ENCODE measurements at regions not wholly inside any gene's neighbourhood (a gene's known extent, or its start where the extent isn't known, plus 50 kb on each side); places are given as distances from the start of the nearest gene placed in this dataset.

DNA sequence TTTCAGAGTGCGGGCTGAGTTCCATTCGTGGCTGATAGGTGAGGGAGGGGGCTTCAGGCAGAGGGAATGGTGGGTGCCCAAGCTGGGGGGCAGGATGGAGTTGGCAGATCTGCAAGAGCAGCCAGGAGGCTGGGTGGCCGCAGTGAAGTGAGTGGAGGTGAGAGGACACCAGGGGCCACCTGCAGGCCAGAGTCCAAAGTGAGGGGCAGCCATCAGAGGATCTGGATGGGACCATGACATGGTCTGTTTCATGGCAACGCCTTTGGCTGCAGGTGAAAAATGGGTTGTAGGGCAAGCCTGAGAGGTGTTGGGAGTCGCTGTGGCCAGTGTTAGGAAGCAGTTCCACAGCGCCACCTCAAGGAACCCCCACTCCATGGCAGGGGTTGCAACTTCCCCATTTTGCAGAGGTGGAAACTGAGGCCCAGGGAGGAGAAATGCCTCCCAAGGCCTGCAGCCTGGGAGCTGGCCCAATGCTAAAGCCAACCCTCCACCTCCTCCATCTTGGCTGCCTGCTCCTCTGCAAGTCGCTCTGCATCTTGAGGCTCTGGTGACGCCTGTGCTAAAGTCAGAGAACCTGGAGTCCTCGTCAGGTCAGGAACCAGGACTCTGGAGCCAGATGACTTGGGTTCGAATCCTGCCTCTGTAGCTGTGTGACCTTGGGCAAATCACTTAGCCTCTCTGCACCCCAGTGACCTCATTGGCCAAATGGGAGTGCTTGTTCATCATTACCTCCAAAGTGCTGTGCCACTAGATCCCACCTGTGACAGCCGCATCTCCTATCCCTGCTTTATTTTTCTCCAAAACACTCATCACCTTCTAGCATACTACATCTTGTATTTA lies 153.8 kb downstream of the CEBPB start:
- intact Hi-C loops (cut with DNase I; ENCODE audit: low total_unique reads), result no loop called here
- Histone ChIP-seq H3K27me3 (no peaks in the 10 kb centered on the region), H3K4me3 (no peak overlapping the region), H3K4me1 (peaks cover 8 to 40% of the 10 kb centered on the region in 2 donors), H3K9me3 (no peaks in the 10 kb centered on the region), H3K36me3 (no peaks in the 10 kb centered on the region), H3K27ac (peak overlapping the region; percentile 86 to 89)
- TF ChIP-seq POLR2AphosphoS5 (IDR thresholded peaks at IDR 0.05) (no peak), POLR2A (IDR thresholded peaks at IDR 0.05) (no peak)
- TF ChIP-seq, protein P1, sequence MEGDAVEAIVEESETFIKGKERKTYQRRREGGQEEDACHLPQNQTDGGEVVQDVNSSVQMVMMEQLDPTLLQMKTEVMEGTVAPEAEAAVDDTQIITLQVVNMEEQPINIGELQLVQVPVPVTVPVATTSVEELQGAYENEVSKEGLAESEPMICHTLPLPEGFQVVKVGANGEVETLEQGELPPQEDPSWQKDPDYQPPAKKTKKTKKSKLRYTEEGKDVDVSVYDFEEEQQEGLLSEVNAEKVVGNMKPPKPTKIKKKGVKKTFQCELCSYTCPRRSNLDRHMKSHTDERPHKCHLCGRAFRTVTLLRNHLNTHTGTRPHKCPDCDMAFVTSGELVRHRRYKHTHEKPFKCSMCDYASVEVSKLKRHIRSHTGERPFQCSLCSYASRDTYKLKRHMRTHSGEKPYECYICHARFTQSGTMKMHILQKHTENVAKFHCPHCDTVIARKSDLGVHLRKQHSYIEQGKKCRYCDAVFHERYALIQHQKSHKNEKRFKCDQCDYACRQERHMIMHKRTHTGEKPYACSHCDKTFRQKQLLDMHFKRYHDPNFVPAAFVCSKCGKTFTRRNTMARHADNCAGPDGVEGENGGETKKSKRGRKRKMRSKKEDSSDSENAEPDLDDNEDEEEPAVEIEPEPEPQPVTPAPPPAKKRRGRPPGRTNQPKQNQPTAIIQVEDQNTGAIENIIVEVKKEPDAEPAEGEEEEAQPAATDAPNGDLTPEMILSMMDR (IDR thresholded peaks at IDR 0.05), result no peak
- no peak for DNase-seq (ENCODE audit: low spot score in 2 of 2)

DNA sequence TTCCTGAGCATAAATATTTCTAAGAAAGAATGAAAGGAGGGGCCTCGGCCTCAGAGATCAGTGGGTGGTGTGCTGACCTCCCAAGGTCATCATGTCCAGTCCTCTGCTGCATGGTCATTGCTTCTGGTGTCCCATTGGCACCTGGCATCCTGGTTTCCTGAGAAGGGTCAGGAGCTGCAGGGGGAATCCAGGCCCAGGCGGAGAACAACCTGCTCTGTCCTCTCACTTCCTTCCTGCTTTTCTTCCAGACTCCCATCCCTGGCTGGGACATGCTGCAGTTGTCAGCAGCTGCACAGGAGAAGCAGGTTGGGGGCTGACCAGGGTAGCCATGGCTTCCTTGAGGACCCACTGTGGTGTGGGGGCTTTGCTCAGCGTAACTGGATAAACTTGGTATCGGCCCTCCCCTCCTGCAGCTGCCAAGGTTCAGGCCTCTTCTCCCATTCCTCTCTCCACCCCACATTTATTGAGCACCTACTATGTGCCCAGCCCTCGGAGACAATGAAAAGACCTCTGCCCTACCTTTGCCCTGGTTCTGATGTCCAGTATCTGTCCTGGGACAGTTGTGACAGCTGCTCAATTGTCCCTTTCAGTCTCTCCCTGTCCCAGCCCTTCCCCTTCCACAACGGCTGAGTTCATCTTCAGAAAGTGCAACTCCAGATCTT lies 155.2 kb downstream of the CEBPB start:
- TF ChIP-seq POLR2A (IDR thresholded peaks at IDR 0.05) (no peak), POLR2AphosphoS5 (IDR thresholded peaks at IDR 0.05) (no peak)
- TF ChIP-seq, protein P1 (IDR thresholded peaks at IDR 0.05), result no peak
- no peaks in the 10 kb centered on the region for H3K36me3 ChIP-seq
- H3K27me3 ChIP-seq, result no peaks in the 10 kb centered on the region
- H3K27ac ChIP-seq, result peak overlapping the region; percentile 86 to 89
- peaks cover 8 to 40% of the 10 kb centered on the region in 2 donors for H3K4me1 ChIP-seq
- H3K9me3 ChIP-seq, result no peaks in the 10 kb centered on the region
- DNase-seq (ENCODE audit: low spot score in 2 of 2), result no peak
- intact Hi-C loops (cut with DNase I; ENCODE audit: low total_unique reads), result no loop called here
- H3K4me3 ChIP-seq, result peak overlapping the region; percentile 14 to 42 (median 25)

DNA sequence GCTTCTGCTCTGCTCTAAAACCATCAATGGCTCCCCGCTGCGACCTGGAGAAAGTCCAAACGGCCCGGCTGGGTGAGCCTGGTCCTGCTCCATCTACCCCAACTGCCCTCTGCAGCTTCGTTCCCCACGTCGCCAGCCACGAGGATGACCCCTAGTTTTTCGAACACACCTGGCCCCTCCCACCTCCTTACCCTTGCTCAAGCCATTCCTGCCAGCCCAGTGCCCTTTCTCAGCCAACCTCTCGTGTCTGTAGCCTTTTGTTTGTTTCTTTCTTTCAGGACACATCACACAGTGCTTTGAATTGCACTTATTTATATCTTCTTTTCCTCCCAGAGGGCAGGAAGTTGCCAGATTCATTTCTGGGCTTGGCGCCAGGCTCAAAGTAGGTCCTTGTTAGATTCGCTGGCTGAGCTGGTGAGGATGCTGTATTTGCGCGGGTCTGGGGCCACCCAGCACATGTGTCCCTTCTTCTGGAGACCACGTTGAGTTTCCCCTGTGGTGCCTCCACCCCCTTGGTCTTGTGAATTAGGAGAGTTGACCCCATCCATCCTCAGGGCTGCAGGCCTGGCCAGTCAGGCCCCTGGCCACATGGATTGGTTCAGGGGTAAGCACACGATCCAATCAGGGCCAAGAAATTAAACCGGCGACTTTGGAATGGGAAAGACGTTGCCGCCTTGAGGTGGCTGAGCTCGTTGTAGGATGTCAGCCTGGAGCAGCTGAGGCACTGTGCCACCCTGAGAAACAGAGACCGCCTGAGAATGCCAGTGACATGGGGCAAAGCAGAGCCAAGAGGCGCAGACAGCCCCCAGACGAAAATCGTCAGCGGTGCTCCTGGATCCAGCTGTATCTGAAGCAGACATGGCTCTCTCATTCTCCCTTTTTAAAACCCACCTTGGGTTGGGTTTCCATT lies 156.0 kb downstream of the CEBPB start:
- peak overlapping the region; percentile 14 to 42 (median 25) for H3K4me3 ChIP-seq
- no peaks in the 10 kb centered on the region for H3K9me3 ChIP-seq
- H3K4me1 ChIP-seq, result peaks cover 8 to 40% of the 10 kb centered on the region in 2 donors
- intact Hi-C loops (cut with DNase I; ENCODE audit: low total_unique reads), result no loop called here
- H3K27ac ChIP-seq, result peak overlapping the region; percentile 86 to 89
- H3K36me3 ChIP-seq, result no peaks in the 10 kb centered on the region
- TF ChIP-seq, protein P1 (IDR thresholded peaks at IDR 0.05), result no peak
- TF ChIP-seq POLR2AphosphoS5 (IDR thresholded peaks at IDR 0.05), result peak in 2 of 3 donors; percentile 34 to 61
- no peak for TF ChIP-seq POLR2A (IDR thresholded peaks at IDR 0.05)
- DNase-seq (ENCODE audit: low spot score in 2 of 2), result peak; percentile 82 to 93
- no peaks in the 10 kb centered on the region for H3K27me3 ChIP-seq

DNA sequence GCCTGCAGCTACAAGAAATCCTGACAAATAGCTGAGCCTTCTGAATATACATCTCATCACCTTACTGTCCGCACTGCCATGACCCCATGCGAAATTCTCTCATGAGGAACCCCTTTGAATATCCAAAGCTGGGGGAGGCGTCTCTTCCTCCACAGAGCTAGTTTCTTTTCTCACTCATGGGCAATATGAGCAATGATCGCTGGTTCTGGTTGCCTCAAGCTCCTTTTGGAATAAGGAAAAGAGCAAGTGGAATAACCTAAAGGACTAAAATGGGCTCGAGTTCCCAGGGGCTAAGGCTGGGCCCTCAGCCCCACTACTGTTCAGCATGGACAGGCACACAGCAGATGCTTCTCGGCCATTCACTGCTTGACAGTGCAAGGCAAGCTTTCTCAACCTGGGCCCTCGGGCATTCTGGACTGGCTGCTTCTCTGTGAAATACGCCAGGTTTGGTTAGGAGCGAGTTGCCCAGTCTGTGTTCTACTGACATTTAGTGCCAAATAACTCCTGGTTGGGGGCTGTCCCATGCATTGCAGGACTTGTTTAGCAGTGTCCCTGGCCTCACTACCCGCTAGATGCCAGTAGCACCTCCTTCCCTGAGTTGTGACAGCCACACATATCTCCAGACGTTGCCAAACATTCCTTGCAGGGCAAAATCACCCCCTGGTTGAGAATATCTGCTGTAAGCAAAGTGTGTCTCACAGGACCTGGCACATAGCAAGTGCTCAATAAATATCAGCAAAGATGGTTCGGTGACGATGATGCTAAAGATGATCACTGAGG lies 156.8 kb downstream of the CEBPB start:
- H3K27me3 ChIP-seq, result no peaks in the 10 kb centered on the region
- intact Hi-C loops (cut with DNase I; ENCODE audit: low total_unique reads), result no loop called here
- H3K9me3 ChIP-seq, result no peaks in the 10 kb centered on the region
- H3K27ac ChIP-seq, result peak overlapping the region; percentile 86 to 89
- no peaks in the 10 kb centered on the region for H3K36me3 ChIP-seq
- H3K4me3 ChIP-seq, result no peak overlapping the region
- peaks cover 8 to 39% of the 10 kb centered on the region in 2 donors for H3K4me1 ChIP-seq
- DNase-seq (ENCODE audit: low spot score in 2 of 2), result peak; percentile 69 to 94
- TF ChIP-seq, protein P1 (IDR thresholded peaks at IDR 0.05), result no peak
- TF ChIP-seq POLR2AphosphoS5 (IDR thresholded peaks at IDR 0.05) (peak in 2 of 3 donors; percentile 8 to 23), POLR2A (IDR thresholded peaks at IDR 0.05) (no peak)

Measured in breast epithelium (tissue), 4 donors.